Stimulated activated CD8-positive, alpha-beta memory T cell treated with anti-CD3 and anti-CD28 coated beads, Interleukin-4, amount 100 ng/mL, for 48 hours (primary cell): ENCODE measurements at regions not wholly inside any gene's neighbourhood (a gene's known extent, or its start where the extent isn't known, plus 50 kb on each side); places are given as distances from the start of the nearest gene placed in this dataset.
"Not testable (repeated sequence)": the region's sequence is repeated elsewhere in the genome, so short reads cannot be mapped to it uniquely, and the experiment has no call there.

ENCODE experiments used
- DNase-seq: peaks from one replicate; pipeline ENCODE4 v3.0.0-alpha.2; 2020

GRCh38 chr4:64807821-64808220 lies 398.6 kb upstream of the TECRL start:
- DNase-seq = no peak

- no peak for DNase-seq
Observed at GRCh38 chr4:64799751-64800150, 390.5 kb upstream of the TECRL start.

GRCh38 chr4:64798828-64799227 lies 389.6 kb upstream of the TECRL start:
- DNase-seq = not testable (repeated sequence)

- no peak for DNase-seq
Observed at GRCh38 chr4:64796581-64796980, 387.3 kb upstream of the TECRL start.

GRCh38 chr4:64784125-64784524 lies 374.9 kb upstream of the TECRL start:
- no peak for DNase-seq

- DNase-seq = no peak
Observed at GRCh38 chr4:64781737-64782326, 372.6 kb upstream of the TECRL start.

- DNase-seq = no peak
Observed at GRCh38 chr4:64780664-64781063, 371.4 kb upstream of the TECRL start.

- no peak for DNase-seq
Observed at GRCh38 chr4:64777286-64777685, 368.0 kb upstream of the TECRL start.

- no peak for DNase-seq
Observed at GRCh38 chr4:64776820-64777219, 367.6 kb upstream of the TECRL start.

GRCh38 chr4:64774626-64775025 lies 365.4 kb upstream of the TECRL start:
- no peak for DNase-seq

GRCh38 chr4:64771149-64771548 lies 361.9 kb upstream of the TECRL start:
- no peak for DNase-seq

GRCh38 chr4:64767547-64767946 lies 358.3 kb upstream of the TECRL start:
- DNase-seq = no peak

GRCh38 chr4:64766565-64766964 lies 357.3 kb upstream of the TECRL start:
- no peak for DNase-seq

GRCh38 chr4:64756016-64756415 lies 346.8 kb upstream of the TECRL start:
- no peak for DNase-seq

GRCh38 chr4:64747919-64748715 lies 338.9 kb upstream of the TECRL start:
- no peak for DNase-seq

GRCh38 chr4:64738240-64738639 lies 329.0 kb upstream of the TECRL start:
- no peak for DNase-seq

GRCh38 chr4:64737854-64738138 lies 328.5 kb upstream of the TECRL start:
- DNase-seq = not testable (repeated sequence)

GRCh38 chr4:64737026-64737853 lies 328.0 kb upstream of the TECRL start:
- no peak for DNase-seq

- DNase-seq = no peak
Observed at GRCh38 chr4:64729561-64729960, 320.3 kb upstream of the TECRL start.

GRCh38 chr4:64727960-64728359 lies 318.7 kb upstream of the TECRL start:
- DNase-seq = no peak

GRCh38 chr4:64727391-64727790 lies 318.1 kb upstream of the TECRL start:
- not testable (repeated sequence) for DNase-seq

GRCh38 chr4:64724689-64725088 lies 315.4 kb upstream of the TECRL start:
- no peak for DNase-seq

GRCh38 chr4:64721106-64721505 lies 311.9 kb upstream of the TECRL start:
- no peak for DNase-seq

GRCh38 chr4:64718091-64718490 lies 308.8 kb upstream of the TECRL start:
- no peak for DNase-seq
